Stimulated activated CD8-positive, alpha-beta memory T cell treated with anti-CD3 and anti-CD28 coated beads, Interleukin-4, amount 100 ng/mL, for 4 hours (primary cell): ENCODE measurements at regions not wholly inside any gene's neighbourhood (a gene's known extent, or its start where the extent isn't known, plus 50 kb on each side); places are given as distances from the start of the nearest gene placed in this dataset.

ENCODE experiments used
- DNase-seq, 2 donors: peaks; one replicate each; pipeline ENCODE4 v3.0.0-alpha.2; 2020; ENCODE audit warnings: low read depth in 2 of 2, low spot score in 1 of 2

GRCh38 chr18:70684821-70685220 is 396.0 kb downstream of the SOCS6 start:
- DNase-seq = no peak

GRCh38 chr18:70683263-70683662 is 394.4 kb downstream of the SOCS6 start:
- no peak for DNase-seq

- DNase-seq = no peak
Observed at GRCh38 chr18:70674896-70675295, 386.1 kb downstream of the SOCS6 start.

GRCh38 chr18:70673831-70674230 is 385.0 kb downstream of the SOCS6 start:
- no peak for DNase-seq

GRCh38 chr18:70672581-70672980 is 383.7 kb downstream of the SOCS6 start:
- no peak for DNase-seq

GRCh38 chr18:70671889-70672565 is 383.2 kb downstream of the SOCS6 start:
- DNase-seq = no peak

- DNase-seq = no peak
Observed at GRCh38 chr18:70666936-70667335, 378.1 kb downstream of the SOCS6 start.

GRCh38 chr18:70663141-70663540 is 374.3 kb downstream of the SOCS6 start:
- no peak for DNase-seq

- DNase-seq = no peak
Observed at GRCh38 chr18:70662588-70662987, 373.7 kb downstream of the SOCS6 start.

GRCh38 chr18:70659036-70659925 is 370.4 kb downstream of the SOCS6 start:
- no peak for DNase-seq

GRCh38 chr18:70653671-70654070 is 364.8 kb downstream of the SOCS6 start:
- no peak for DNase-seq

- DNase-seq = no peak
Observed at GRCh38 chr18:70650878-70651277, 362.0 kb downstream of the SOCS6 start.

- DNase-seq = no peak
Observed at GRCh38 chr18:70649683-70650082, 360.8 kb downstream of the SOCS6 start.

GRCh38 chr18:70645971-70646370 is 357.1 kb downstream of the SOCS6 start:
- no peak for DNase-seq

- DNase-seq = no peak
Observed at GRCh38 chr18:70643812-70644211, 355.0 kb downstream of the SOCS6 start.

- no peak for DNase-seq
Observed at GRCh38 chr18:70641156-70641775, 352.4 kb downstream of the SOCS6 start.

GRCh38 chr18:70640336-70640887 is 351.6 kb downstream of the SOCS6 start:
- no peak for DNase-seq

- DNase-seq = no peak
Observed at GRCh38 chr18:70636991-70637390, 348.1 kb downstream of the SOCS6 start.

- no peak for DNase-seq
Observed at GRCh38 chr18:70634576-70635147, 345.8 kb downstream of the SOCS6 start.

GRCh38 chr18:70627182-70627802 is 338.4 kb downstream of the SOCS6 start:
- no peak for DNase-seq
